ENCODE measurements at regions not wholly inside any gene's neighbourhood (a gene's known extent, or its start where the extent isn't known, plus 50 kb on each side); places are given as distances from the start of the nearest gene placed in this dataset.

GRCh38 chr3:148243609-148244008, 454.1 kb upstream of the AGTR1 start:
- Histone ChIP-seq H3K79me1 (ENCODE audit: low read depth in 1 of 2, low read length in 2 of 2) (no peaks in the 10 kb centered on the region), H2AFZ (replicated peaks; ENCODE audit: low read length, poor library complexity) (no peak overlapping the region), H3K4me1 (ENCODE audit: control insufficient read depth, insufficient read depth, low read length) (no peaks in the 10 kb centered on the region), H4K8ac (ENCODE audit: low read depth in 2 of 2, low read length in 2 of 2) (no peak overlapping the region), H3K9me1 (ENCODE audit: insufficient read depth, low read length) (no peaks in the 10 kb centered on the region), H3K4ac (ENCODE audit: low read depth, low read length) (no peak overlapping the region), H2AK9ac (replicated peaks; ENCODE audit: low read depth, low read length, poor library complexity) (no peak overlapping the region), H2BK120ac (ENCODE audit: low read depth, low read length) (no peak overlapping the region), H3K4me2 (ENCODE audit: low read depth, low read length) (no peak overlapping the region), H3K23ac (ENCODE audit: low read depth, low read length) (no peak overlapping the region), H4K20me1 (ENCODE audit: insufficient read depth, low read length) (no peaks in the 10 kb centered on the region), H3K9ac (ENCODE audit: low read depth, low read length) (no peak overlapping the region), H3K18ac (ENCODE audit: low read depth, low read length) (no peak overlapping the region), H3K36me3 (ENCODE audit: control insufficient read depth, insufficient read depth, low read length) (no peaks in the 10 kb centered on the region), H4K5ac (ENCODE audit: low read depth, low read length) (no peak overlapping the region), H4K91ac (ENCODE audit: insufficient read depth, low read depth, low read length) (no peak overlapping the region), H2BK15ac (ENCODE audit: low read depth, low read length) (no peak overlapping the region), H3K27me3 (ENCODE audit: control insufficient read depth, insufficient read depth, low read length) (no peaks in the 10 kb centered on the region), H3K9me3 (ENCODE audit: control insufficient read depth, insufficient read depth, low read length) (no peaks in the 10 kb centered on the region), H3K14ac (replicated peaks; ENCODE audit: low read depth, low read length) (no peak overlapping the region), H3K27ac (ENCODE audit: insufficient read depth, low read length) (no peak overlapping the region), H3K4me3 (ENCODE audit: insufficient read depth, low read depth, low read length) (no peak overlapping the region), H3K56ac (ENCODE audit: extremely low read depth, insufficient read depth, low read length) (no peak overlapping the region), H2BK5ac (ENCODE audit: low read depth, low read length, poor library complexity, severe bottlenecking) (no peak overlapping the region), H2AK5ac (ENCODE audit: low read depth, low read length) (no peak overlapping the region), H2BK20ac (ENCODE audit: low read depth, low read length) (no peak overlapping the region)
- 40% methylated on average over 1 of the region's 1 CpG; no CpG with 5 or more reads in 1 of the 2 experiments for WGBS, 2 experiments (ENCODE audit: extremely low coverage in 2 of 2, insufficient read length in 1 of 2)
- BruUV-seq (replicated peaks), result no TSS peak
- CTCF ChIA-PET, result interaction anchor here (0.7 kb wide), 1 partner anchor 23 kb away, joined by 3 read pairs; no protein-coding TSS in a partner anchor
- POLR2A ChIA-PET (ENCODE audit: unreplicated experiment), result no interaction called here
- DNase-seq (no peak), ATAC-seq (ENCODE audit: low read depth) (no peak)
- intact Hi-C loops (cut with micrococcal nuclease), result loop anchor here (10.0 kb wide), 1 partner anchor 61 kb away; no protein-coding TSS in a partner anchor
- in situ Hi-C loops (cut with MboI; ENCODE audit: low sequenced_read_pairs), result no loop called here
- TF ChIP-seq NFE2L2 (IDR thresholded peaks at IDR 0.05; ENCODE audit: low read depth, low read length) (no peak), CEBPB (IDR thresholded peaks at IDR 0.05; ENCODE audit: low read depth, low read length) (peak; percentile 13; the same call in 1 of the 2 replicates)
- TF ChIP-seq, protein P1, sequence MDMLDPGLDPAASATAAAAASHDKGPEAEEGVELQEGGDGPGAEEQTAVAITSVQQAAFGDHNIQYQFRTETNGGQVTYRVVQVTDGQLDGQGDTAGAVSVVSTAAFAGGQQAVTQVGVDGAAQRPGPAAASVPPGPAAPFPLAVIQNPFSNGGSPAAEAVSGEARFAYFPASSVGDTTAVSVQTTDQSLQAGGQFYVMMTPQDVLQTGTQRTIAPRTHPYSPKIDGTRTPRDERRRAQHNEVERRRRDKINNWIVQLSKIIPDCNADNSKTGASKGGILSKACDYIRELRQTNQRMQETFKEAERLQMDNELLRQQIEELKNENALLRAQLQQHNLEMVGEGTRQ (IDR thresholded peaks at IDR 0.05; ENCODE audit: low read depth, low read length), result no peak
- dilution Hi-C loops (cut with HindIII; ENCODE audit: low sequenced_read_pairs, unreplicated experiment), result no loop called here

Measured in IMR-90 (cell line).